Activated T-helper 2 cell treated with anti-CD3 and anti-CD28 coated beads, Interferon-gamma antibody, Interleukin-2, Interleukin-4, amounts not matched to agents 10 μg/mL and 5 μg/mL and 100 μg/mL, durations not matched to agents 14 hours and 24 hours and 36 hours (primary cell): ENCODE measurements at regions not wholly inside any gene's neighbourhood (a gene's known extent, or its start where the extent isn't known, plus 50 kb on each side); places are given as distances from the start of the nearest gene placed in this dataset.
"Not testable (repeated sequence)": the region's sequence is repeated elsewhere in the genome, so short reads cannot be mapped to it uniquely, and the experiment has no call there.

Experiments used
- DNase-seq: peaks from one replicate; pipeline ENCODE4 v3.0.0; 2021; ENCODE audit warnings: low spot score
- H3K27ac Mint-ChIP-seq: one replicate; pipeline ENCODE4 v1.8.0; 2021; ENCODE audit warnings: mixed read lengths
- H3K27me3 Mint-ChIP-seq: one replicate; pipeline ENCODE4 v1.8.0; 2021; ENCODE audit warnings: low read depth, mixed read lengths
- H3K36me3 Mint-ChIP-seq: one replicate; pipeline ENCODE4 v1.8.0; 2021; ENCODE audit warnings: low read depth, mixed read lengths
- H3K4me1 Mint-ChIP-seq: one replicate; pipeline ENCODE4 v1.8.0; 2021; ENCODE audit warnings: low read depth, mixed read lengths
- H3K4me3 Mint-ChIP-seq: one replicate; pipeline ENCODE4 v1.8.0; 2021; ENCODE audit warnings: low read depth, mild to moderate bottlenecking, moderate library complexity, mixed read lengths
- H3K9me3 Mint-ChIP-seq: one replicate; pipeline ENCODE4 v1.8.0; 2021; ENCODE audit warnings: mixed read lengths
- intact Hi-C: fragments of 100-400 bp; cut with micrococcal nuclease; formaldehyde crosslinking; loops from one replicate; pipeline ENCODE4 v1.15.1; 2023

- DNase-seq = no peak
- Mint-ChIP-seq H3K27me3 (peaks cover 17% of the 10 kb centered on the region), H3K36me3 (no peaks in the 10 kb centered on the region), H3K27ac (no peak overlapping the region), H3K4me1 (peaks cover 2% of the 10 kb centered on the region), H3K9me3 (no peaks in the 10 kb centered on the region), H3K4me3 (no peak overlapping the region)
- intact Hi-C loops = no loop called here
Observed at GRCh38 chr2:216769626-216770025, 74.3 kb upstream of the IGFBP5 start.

- Mint-ChIP-seq H3K27ac (no peak overlapping the region), H3K9me3 (no peaks in the 10 kb centered on the region), H3K4me1 (peaks cover 2% of the 10 kb centered on the region), H3K4me3 (no peak overlapping the region), H3K27me3 (peaks cover 22% of the 10 kb centered on the region), H3K36me3 (no peaks in the 10 kb centered on the region)
- intact Hi-C loops = no loop called here
- no peak for DNase-seq
Observed at GRCh38 chr2:216768908-216769411, 73.6 kb upstream of the IGFBP5 start.

DNA sequence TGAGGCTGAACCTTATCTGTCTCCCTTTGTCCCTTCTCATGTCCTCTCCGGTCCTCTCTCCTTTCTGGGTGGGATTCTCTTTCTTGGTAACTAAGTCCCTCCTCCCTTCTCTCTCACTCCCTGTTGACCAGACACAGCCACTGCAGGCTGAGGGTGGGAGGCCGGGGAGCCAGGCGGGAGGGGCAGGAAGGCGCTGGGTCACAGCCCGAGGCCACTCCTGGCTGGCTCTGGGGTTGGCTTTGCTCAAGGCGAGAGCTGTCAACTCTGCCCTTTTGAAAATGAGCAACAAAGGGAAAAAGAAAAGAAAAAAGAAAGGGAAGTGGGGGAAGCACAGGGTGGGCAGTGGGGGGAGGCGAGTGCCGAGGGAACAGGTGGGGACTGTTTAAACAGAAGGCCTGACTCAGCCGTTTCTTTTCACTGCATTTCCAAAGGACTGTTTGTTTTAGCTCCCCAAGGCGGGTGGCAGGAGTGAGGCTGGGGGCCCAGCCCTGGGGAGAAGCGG is 70.5 kb upstream of the IGFBP5 start:
- H3K27me3 Mint-ChIP-seq = peaks cover 18% of the 10 kb centered on the region
- no peak overlapping the region for H3K4me3 Mint-ChIP-seq
- H3K27ac Mint-ChIP-seq = no peak overlapping the region
- H3K36me3 Mint-ChIP-seq = no peaks in the 10 kb centered on the region
- DNase-seq = no peak
- intact Hi-C loops = no loop called here
- H3K9me3 Mint-ChIP-seq = no peaks in the 10 kb centered on the region
- no peaks in the 10 kb centered on the region for H3K4me1 Mint-ChIP-seq

DNA sequence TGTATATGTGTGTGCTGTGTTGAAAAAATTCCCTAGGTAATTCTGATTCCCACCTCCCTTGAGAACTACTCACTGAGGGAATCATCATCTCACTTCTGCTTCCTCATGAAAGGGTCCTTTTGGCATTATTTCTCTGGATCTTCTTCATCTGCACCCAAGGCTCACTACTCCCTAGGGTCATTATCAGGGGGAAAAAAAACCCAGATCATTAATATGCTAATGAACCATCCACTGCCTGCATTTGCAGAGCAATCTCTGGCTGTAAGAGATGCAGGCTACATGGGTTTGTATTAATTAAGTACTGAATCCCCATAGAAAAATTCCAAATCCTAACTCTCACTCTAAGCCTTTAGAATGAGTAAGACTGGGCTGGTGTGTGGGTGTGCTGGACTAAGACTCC is 68.0 kb upstream of the IGFBP5 start:
- DNase-seq = no peak
- intact Hi-C loops = no loop called here
- H3K9me3 Mint-ChIP-seq = no peaks in the 10 kb centered on the region
- no peaks in the 10 kb centered on the region for H3K36me3 Mint-ChIP-seq
- no peak overlapping the region for H3K27ac Mint-ChIP-seq
- no peak overlapping the region for H3K4me3 Mint-ChIP-seq
- no peaks in the 10 kb centered on the region for H3K4me1 Mint-ChIP-seq
- peaks cover 21% of the 10 kb centered on the region for H3K27me3 Mint-ChIP-seq

DNA sequence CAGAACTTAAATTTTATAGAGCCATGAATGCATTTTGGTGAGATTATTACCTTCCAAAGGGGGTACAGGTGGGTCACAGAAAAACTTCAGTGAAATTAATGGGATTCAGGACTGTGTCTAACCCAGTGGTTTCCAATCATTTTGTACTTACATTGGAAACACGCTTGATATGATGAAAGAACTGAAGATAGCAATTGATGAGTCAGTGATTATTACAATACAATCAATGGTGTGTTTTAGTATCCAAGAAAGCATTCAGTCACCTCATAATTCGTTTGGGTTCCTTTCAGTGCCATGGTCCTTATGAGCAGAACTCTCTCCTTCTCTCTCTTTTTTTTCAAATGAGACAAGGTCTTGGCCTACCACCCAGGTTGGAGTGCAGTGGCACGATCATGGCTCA is 66.5 kb upstream of the IGFBP5 start:
- Mint-ChIP-seq H3K27me3 (peaks cover 18% of the 10 kb centered on the region), H3K36me3 (no peaks in the 10 kb centered on the region), H3K9me3 (no peaks in the 10 kb centered on the region), H3K4me1 (no peaks in the 10 kb centered on the region), H3K27ac (no peak overlapping the region), H3K4me3 (no peak overlapping the region)
- DNase-seq = no peak
- intact Hi-C loops = no loop called here

DNA sequence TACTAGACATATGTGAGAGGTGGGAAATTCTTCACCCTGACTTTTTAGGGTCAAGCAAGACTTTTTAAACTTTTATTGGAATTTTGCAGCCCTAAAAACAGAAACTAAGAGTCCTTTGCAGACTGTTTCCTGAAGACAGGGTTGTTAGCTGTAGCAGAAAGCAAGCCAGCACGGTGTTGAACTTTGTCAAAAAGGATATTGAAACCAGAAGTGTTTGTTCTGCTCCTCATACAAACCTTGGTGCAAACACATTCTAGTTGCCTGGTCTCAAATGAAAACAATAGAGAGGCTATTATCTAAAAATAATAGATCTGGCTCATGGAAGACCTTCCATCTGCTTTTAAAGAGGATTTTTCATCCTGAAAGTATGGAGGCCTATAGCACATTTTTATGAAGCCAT is 65.8 kb upstream of the IGFBP5 start:
- intact Hi-C loops = no loop called here
- DNase-seq = no peak
- no peaks in the 10 kb centered on the region for H3K9me3 Mint-ChIP-seq
- H3K36me3 Mint-ChIP-seq = no peaks in the 10 kb centered on the region
- no peaks in the 10 kb centered on the region for H3K4me1 Mint-ChIP-seq
- no peak overlapping the region for H3K27ac Mint-ChIP-seq
- no peak overlapping the region for H3K4me3 Mint-ChIP-seq
- H3K27me3 Mint-ChIP-seq = peaks cover 18% of the 10 kb centered on the region

DNA sequence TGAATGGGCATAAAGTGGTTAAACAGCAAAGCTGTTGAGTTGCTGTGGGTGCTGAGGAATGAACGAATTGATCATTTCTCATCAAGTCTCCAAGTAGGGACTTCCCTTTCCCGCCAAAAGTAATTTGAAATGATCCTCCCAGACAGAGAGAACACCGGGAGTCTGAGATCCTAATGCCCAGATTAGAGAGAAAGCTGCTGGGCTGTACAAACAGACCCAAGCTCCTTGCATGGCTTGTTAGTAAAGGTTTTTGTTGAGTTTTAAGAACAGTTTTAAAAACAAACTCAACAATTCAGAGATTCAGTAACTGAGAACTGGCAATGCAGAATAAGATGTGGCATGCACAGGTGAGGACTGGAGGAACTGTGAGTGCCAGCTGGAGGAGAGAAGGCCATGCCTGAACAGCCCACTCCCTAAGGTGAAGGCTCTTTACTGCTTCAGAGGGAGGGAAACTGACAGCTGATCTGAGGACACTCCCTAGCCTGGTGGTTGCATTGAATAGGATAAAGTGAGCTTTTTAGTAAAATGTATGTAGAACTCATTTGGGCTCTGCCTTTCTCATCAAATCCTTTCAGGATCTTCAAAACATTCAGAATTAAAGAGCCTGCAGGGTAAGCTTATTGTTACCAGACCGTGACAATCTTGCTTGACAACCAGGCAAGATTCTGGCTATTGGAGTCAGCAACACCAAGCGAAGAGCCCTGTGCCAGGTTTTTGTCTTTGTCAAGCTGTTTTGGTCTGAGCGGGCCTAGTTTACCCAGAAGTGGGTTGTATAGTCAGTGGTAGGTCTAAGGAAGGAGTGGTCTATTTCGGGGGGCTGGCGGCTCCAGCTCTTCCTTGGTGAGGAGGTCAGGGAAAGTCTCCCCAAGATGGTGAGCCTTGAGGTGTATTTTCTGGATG is 63.2 kb upstream of the IGFBP5 start:
- Mint-ChIP-seq H3K27ac (no peak overlapping the region), H3K9me3 (no peaks in the 10 kb centered on the region), H3K36me3 (no peaks in the 10 kb centered on the region), H3K27me3 (peaks cover 3% of the 10 kb centered on the region), H3K4me1 (no peaks in the 10 kb centered on the region), H3K4me3 (no peak overlapping the region)
- intact Hi-C loops = no loop called here
- no peak for DNase-seq

GRCh38 chr2:216757532-216757931 is 62.2 kb upstream of the IGFBP5 start:
- H3K4me3 Mint-ChIP-seq = no peak overlapping the region
- DNase-seq = no peak
- H3K9me3 Mint-ChIP-seq = no peaks in the 10 kb centered on the region
- no peaks in the 10 kb centered on the region for H3K36me3 Mint-ChIP-seq
- H3K27ac Mint-ChIP-seq = no peak overlapping the region
- intact Hi-C loops = no loop called here
- no peaks in the 10 kb centered on the region for H3K4me1 Mint-ChIP-seq
- peaks cover 3% of the 10 kb centered on the region for H3K27me3 Mint-ChIP-seq

- Mint-ChIP-seq H3K4me3 (no peak overlapping the region), H3K27ac (no peak overlapping the region), H3K4me1 (no peaks in the 10 kb centered on the region), H3K9me3 (no peaks in the 10 kb centered on the region), H3K27me3 (peaks cover 6% of the 10 kb centered on the region), H3K36me3 (no peaks in the 10 kb centered on the region)
- intact Hi-C loops = no loop called here
- DNase-seq = no peak
Observed at GRCh38 chr2:216756435-216756834, 61.1 kb upstream of the IGFBP5 start.

GRCh38 chr2:216754812-216755211 is 59.5 kb upstream of the IGFBP5 start:
- H3K27me3 Mint-ChIP-seq = peaks cover 17% of the 10 kb centered on the region
- intact Hi-C loops = no loop called here

DNA sequence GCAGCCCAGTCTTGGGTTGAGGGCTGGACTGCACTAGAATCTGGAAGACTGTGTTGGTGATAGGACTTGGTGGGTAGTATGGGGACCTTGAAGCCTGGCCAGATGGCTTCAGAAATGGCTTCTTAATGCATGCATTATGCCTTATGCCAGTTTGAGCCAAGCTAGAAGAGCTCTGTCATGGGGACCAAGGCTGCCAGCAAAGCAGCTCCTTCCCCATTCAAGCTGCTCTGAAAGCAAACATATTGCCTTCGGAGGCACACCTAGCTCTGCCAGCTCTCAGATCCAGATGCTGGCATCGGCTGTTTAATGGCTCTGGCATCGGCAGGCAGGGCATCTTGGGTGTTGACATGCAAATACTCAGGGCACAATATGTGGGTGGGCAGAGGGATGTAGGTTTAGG is 59.0 kb upstream of the IGFBP5 start:
- Mint-ChIP-seq H3K36me3 (no peaks in the 10 kb centered on the region), H3K9me3 (no peaks in the 10 kb centered on the region), H3K4me1 (no peaks in the 10 kb centered on the region), H3K4me3 (no peak overlapping the region), H3K27me3 (peaks cover 21% of the 10 kb centered on the region), H3K27ac (no peak overlapping the region)
- intact Hi-C loops = no loop called here
- DNase-seq = no peak

More at GRCh38 chr2:216754812-216755211, 59.5 kb upstream of the IGFBP5 start:
- Mint-ChIP-seq H3K9me3 (no peaks in the 10 kb centered on the region), H3K4me1 (no peaks in the 10 kb centered on the region), H3K4me3 (no peak overlapping the region), H3K36me3 (no peaks in the 10 kb centered on the region), H3K27ac (no peak overlapping the region)
- no peak for DNase-seq

GRCh38 chr2:216752855-216753505 is 57.6 kb upstream of the IGFBP5 start:
- Mint-ChIP-seq H3K9me3 (no peaks in the 10 kb centered on the region), H3K27me3 (peaks cover 33% of the 10 kb centered on the region), H3K36me3 (no peaks in the 10 kb centered on the region), H3K27ac (no peak overlapping the region), H3K4me3 (no peak overlapping the region), H3K4me1 (no peaks in the 10 kb centered on the region)
- no peak for DNase-seq
- intact Hi-C loops = no loop called here

- H3K27ac Mint-ChIP-seq, H3K4me1 Mint-ChIP-seq, H3K36me3 Mint-ChIP-seq, DNase-seq, H3K9me3 Mint-ChIP-seq, H3K4me3 Mint-ChIP-seq, intact Hi-C loops: not testable (repeated sequence)
- peaks cover 41% of the 10 kb centered on the region for H3K27me3 Mint-ChIP-seq
Observed at GRCh38 chr2:216750750-216751149, 55.4 kb upstream of the IGFBP5 start.
